PC-9 (cell line): ENCODE measurements at regions not wholly inside any gene's neighbourhood (a gene's known extent, or its start where the extent isn't known, plus 50 kb on each side); places are given as distances from the start of the nearest gene placed in this dataset.

Experiments used
- EZH2 ChIP-seq: fragments of 200-600 bp; sonication (generic); IDR thresholded peaks from 2 replicates; pipeline ENCODE4 v1.8.0; 2017; ENCODE audit warnings: antibody characterized with exemption, low read depth
- TF ChIP-seq, protein P1 (sequence below): fragments of 200-600 bp; sonication (generic); conservative IDR thresholded peaks from 2 replicates; pipeline ENCODE4 v1.6.1; 2017; ENCODE audit warnings: mixed run types, antibody characterized with exemption, mild to moderate bottlenecking, moderate library complexity

GRCh38 chr7:19575909-19576557 is 132.8 kb downstream of the POLR1F start:
- TF ChIP-seq, protein P1, sequence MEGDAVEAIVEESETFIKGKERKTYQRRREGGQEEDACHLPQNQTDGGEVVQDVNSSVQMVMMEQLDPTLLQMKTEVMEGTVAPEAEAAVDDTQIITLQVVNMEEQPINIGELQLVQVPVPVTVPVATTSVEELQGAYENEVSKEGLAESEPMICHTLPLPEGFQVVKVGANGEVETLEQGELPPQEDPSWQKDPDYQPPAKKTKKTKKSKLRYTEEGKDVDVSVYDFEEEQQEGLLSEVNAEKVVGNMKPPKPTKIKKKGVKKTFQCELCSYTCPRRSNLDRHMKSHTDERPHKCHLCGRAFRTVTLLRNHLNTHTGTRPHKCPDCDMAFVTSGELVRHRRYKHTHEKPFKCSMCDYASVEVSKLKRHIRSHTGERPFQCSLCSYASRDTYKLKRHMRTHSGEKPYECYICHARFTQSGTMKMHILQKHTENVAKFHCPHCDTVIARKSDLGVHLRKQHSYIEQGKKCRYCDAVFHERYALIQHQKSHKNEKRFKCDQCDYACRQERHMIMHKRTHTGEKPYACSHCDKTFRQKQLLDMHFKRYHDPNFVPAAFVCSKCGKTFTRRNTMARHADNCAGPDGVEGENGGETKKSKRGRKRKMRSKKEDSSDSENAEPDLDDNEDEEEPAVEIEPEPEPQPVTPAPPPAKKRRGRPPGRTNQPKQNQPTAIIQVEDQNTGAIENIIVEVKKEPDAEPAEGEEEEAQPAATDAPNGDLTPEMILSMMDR, result no peak
- TF ChIP-seq EZH2, result no peak
